Endothelial cell of umbilical vein (primary cell): ENCODE measurements at regions not wholly inside any gene's neighbourhood (a gene's known extent, or its start where the extent isn't known, plus 50 kb on each side); places are given as distances from the start of the nearest gene placed in this dataset.

Source experiments
- BruUV-seq: library from RNA; stranded (reverse); fragments of 400-500 nt; replicated peaks from 2 replicates; lab custom pipeline; 2021; lab: Mats Ljungman, UMichigan
- CTCF ChIA-PET: fragments of 300-600, 350-600 bp; sonication (Branson Sonifier 250); formaldehyde crosslinking; loops from one replicate; lab custom pipeline; 2021; ENCODE audit warnings: antibody characterized with exemption, inconsistent platforms; lab: Charles Lee
- POLR2A ChIA-PET: fragments of 300-600, 350-600 bp; sonication (Branson Sonifier 250); formaldehyde crosslinking; loops from one replicate; lab custom pipeline; 2021; ENCODE audit warnings: antibody characterized with exemption, inconsistent platforms; lab: Charles Lee
- DNase-seq: peaks from one replicate; pipeline ENCODE4 v3.0.0-alpha.2; 2011; ENCODE audit warnings: low read depth, low spot score
- FAIRE-seq: peaks from 2 replicates; lab custom pipeline; 2011; peaks lifted over from hg19 to GRCh38; lab: Jason Lieb, UNC
- H2AFZ ChIP-seq: 2 replicates; pipeline ENCODE4 v1.6.0; 2012; ENCODE audit warnings: low read depth, low read length, control low read depth, inconsistent platforms
- H3K27ac ChIP-seq: 2 replicates; pipeline ENCODE4 v1.5.1; 2011; ENCODE audit warnings: low read depth, mild to moderate bottlenecking, control low read depth, low read length, moderate library complexity; ENCODE audit not compliant: insufficient read depth
- H3K27me3 ChIP-seq, 2 experiments: 2 replicates each; pipeline versions ENCODE4 v1.6.0 to v1.6.1; 2011; ENCODE audit warnings: low read length in 2 of 2, mixed read lengths in 1 of 2; ENCODE audit not compliant: control insufficient read depth in 2 of 2, insufficient read depth in 2 of 2
- H3K36me3 ChIP-seq, 2 experiments: 2 replicates in 1 of 2; 3 replicates in 1 of 2; pipeline ENCODE4 v1.5.1; 2011; ENCODE audit warnings: low read length in 2 of 2, mild to moderate bottlenecking in 1 of 2, moderate library complexity in 1 of 2; ENCODE audit not compliant: control insufficient read depth in 2 of 2, insufficient read depth in 2 of 2; ENCODE audit errors: extremely low read depth in 1 of 2
- H3K4me1 ChIP-seq: 3 replicates; pipeline ENCODE4 v1.5.1; 2011; ENCODE audit warnings: mild to moderate bottlenecking, low read length; ENCODE audit not compliant: control insufficient read depth, insufficient read depth; ENCODE audit errors: extremely low read depth
- H3K4me2 ChIP-seq: 2 replicates; pipeline ENCODE4 v1.6.1; 2011; ENCODE audit warnings: low read length, control low read depth, mixed read lengths; ENCODE audit not compliant: insufficient read depth
- H3K4me3 ChIP-seq, 3 experiments: fragments of 200-600 bp in 1 of 3; sonication (generic), shearing (Covaris generic) in 1 of 3; replicated peaks in 1 of 3; 2 replicates each; pipeline ENCODE4 v1.5.1; 2011 to 2016; ENCODE audit warnings: control low read depth in 3 of 3, low read length in 3 of 3, mild to moderate bottlenecking in 2 of 3, inconsistent platforms in 1 of 3, low read depth in 1 of 3, moderate library complexity in 1 of 3; ENCODE audit not compliant: insufficient read depth in 1 of 3
- H3K79me2 ChIP-seq: 2 replicates; pipeline ENCODE4 v1.6.0; 2012; ENCODE audit warnings: low read length, inconsistent platforms; ENCODE audit not compliant: control insufficient read depth, insufficient read depth
- H3K9ac ChIP-seq: replicated peaks from 2 replicates; pipeline ENCODE3; 2011; ENCODE audit warnings: low read length, control low read depth; ENCODE audit not compliant: insufficient read depth; ENCODE audit errors: extremely low read depth
- H3K9me1 ChIP-seq: replicated peaks from 3 replicates; pipeline ENCODE4 v1.6.0; 2011; ENCODE audit warnings: mild to moderate bottlenecking, low read length; ENCODE audit not compliant: control insufficient read depth, insufficient read depth; ENCODE audit errors: extremely low read depth
- H3K9me3 ChIP-seq: replicated peaks from 2 replicates; pipeline ENCODE4 v1.5.1; 2012; ENCODE audit warnings: low read length, inconsistent platforms; ENCODE audit not compliant: control insufficient read depth, insufficient read depth
- H4K20me1 ChIP-seq: replicated peaks from 2 replicates; pipeline ENCODE3; 2011; ENCODE audit warnings: mild to moderate bottlenecking, low read length; ENCODE audit not compliant: control insufficient read depth, insufficient read depth; ENCODE audit errors: extremely low read depth
- EZH2 ChIP-seq: IDR thresholded peaks from 2 replicates; pipeline ENCODE4 v1.6.1; 2012; ENCODE audit warnings: borderline replicate concordance, low read depth, mild to moderate bottlenecking, moderate library complexity, low read length, inconsistent platforms; ENCODE audit not compliant: severe bottlenecking
- FOS ChIP-seq: IDR thresholded peaks from 2 replicates; pipeline ENCODE4 v1.6.1; 2011; ENCODE audit warnings: mild to moderate bottlenecking, low read length, moderate library complexity, borderline replicate concordance; ENCODE audit not compliant: insufficient read depth
- GATA2 ChIP-seq: IDR thresholded peaks from 2 replicates; pipeline ENCODE4 v1.7.0; 2011; ENCODE audit warnings: low read depth, mild to moderate bottlenecking, moderate library complexity, mixed read lengths, low read length; ENCODE audit not compliant: insufficient read length, insufficient read depth
- JUN ChIP-seq: IDR thresholded peaks from 2 replicates; pipeline ENCODE4 v1.6.1; 2011; ENCODE audit warnings: borderline replicate concordance, low read depth; ENCODE audit not compliant: insufficient read length, insufficient read depth
- MYC ChIP-seq: IDR thresholded peaks from one replicate; pipeline ENCODE4 v1.6.1; 2011; ENCODE audit warnings: mild to moderate bottlenecking, low read depth, low read length
- POLR2A ChIP-seq: IDR thresholded peaks from 2 replicates; pipeline ENCODE4 v1.6.1; 2012; ENCODE audit warnings: low read depth, mild to moderate bottlenecking, control low read depth, low read length
- POLR2AphosphoS5 ChIP-seq: IDR thresholded peaks from 2 replicates; pipeline ENCODE4 v1.6.1; 2012; ENCODE audit warnings: low read depth, mild to moderate bottlenecking, control low read depth, low read length, moderate library complexity; ENCODE audit not compliant: insufficient read depth
- dilution Hi-C: fragments of 300-500 bp; cut with MboI; formaldehyde crosslinking; loops from one replicate; pipeline ENCODE4 v1.15.0; 2019; ENCODE audit warnings: low sequenced_read_pairs; ENCODE audit not compliant: extremely low pct_ligation_motif_present
- intact Hi-C: fragments of 100-400 bp; cut with micrococcal nuclease; formaldehyde crosslinking; loops from one replicate; pipeline ENCODE4 v1.10.0; 2022
- TF ChIP-seq, protein P1 (sequence below): IDR thresholded peaks from 2 replicates; pipeline ENCODE4 v1.6.1; 2011; ENCODE audit not compliant: insufficient read depth, insufficient read length
- TF ChIP-seq, protein P2 (sequence below), 2 donors: IDR thresholded peaks; 1 replicate in 1 of 2; 2 replicates in 1 of 2; pipeline ENCODE4 v1.5.1; 2011; ENCODE audit warnings: low read length in 2 of 2, mild to moderate bottlenecking in 2 of 2, moderate library complexity in 2 of 2, control low read depth in 1 of 2, inconsistent platforms in 1 of 2, low read depth in 1 of 2; ENCODE audit not compliant: insufficient read depth in 1 of 2; ENCODE audit errors: extremely low read depth in 1 of 2

DNA sequence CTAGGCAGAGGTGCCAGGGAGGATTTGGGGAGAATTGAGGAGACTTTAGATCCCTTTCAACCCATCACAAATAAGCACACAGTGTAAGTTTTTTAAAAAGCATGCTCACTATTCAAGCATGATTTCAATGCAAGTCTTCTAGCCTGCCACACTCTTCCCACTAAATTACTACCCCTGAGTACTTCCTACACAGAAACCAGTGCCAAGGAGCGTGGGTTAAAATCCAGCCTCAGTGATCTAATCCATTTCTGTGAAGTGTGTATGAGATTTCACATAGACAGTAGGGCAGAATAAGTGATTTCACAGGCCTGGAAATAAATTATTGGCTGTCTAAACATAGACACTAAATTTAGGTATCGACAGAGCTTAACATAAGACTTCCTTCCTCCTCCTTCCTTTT lies 142.9 kb upstream of the ATP1B1 start:
- no peak for FAIRE-seq
- no peak for DNase-seq
- ChIA-PET CTCF (no interaction called here), POLR2A (no interaction called here)
- dilution Hi-C loops = no loop called here
- Histone ChIP-seq H3K36me3 (no peaks in the 10 kb centered on the region), H3K4me2 (no peak overlapping the region), H4K20me1 (no peaks in the 10 kb centered on the region), H3K79me2 (no peaks in the 10 kb centered on the region), H3K9me1 (no peaks in the 10 kb centered on the region), H3K4me1 (peaks cover 6% of the 10 kb centered on the region), H3K4me3 (no peak overlapping the region), H3K9ac (no peak overlapping the region), H3K27me3 (no peaks in the 10 kb centered on the region), H3K27ac (no peak overlapping the region), H2AFZ (no peak overlapping the region), H3K9me3 (no peaks in the 10 kb centered on the region)
- no TSS peak for BruUV-seq
- intact Hi-C loops = no loop called here
- TF ChIP-seq POLR2AphosphoS5 (no peak), FOS (no peak), EZH2 (no peak), POLR2A (no peak), GATA2 (no peak), MYC (no peak), JUN (no peak)
- TF ChIP-seq, protein P1, sequence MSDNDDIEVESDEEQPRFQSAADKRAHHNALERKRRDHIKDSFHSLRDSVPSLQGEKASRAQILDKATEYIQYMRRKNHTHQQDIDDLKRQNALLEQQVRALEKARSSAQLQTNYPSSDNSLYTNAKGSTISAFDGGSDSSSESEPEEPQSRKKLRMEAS = no peak

GRCh38 chr1:168964478-168964877 lies 142.0 kb upstream of the ATP1B1 start:
- Histone ChIP-seq H3K9me1 (no peaks in the 10 kb centered on the region), H3K9ac (no peak overlapping the region), H3K36me3 (no peaks in the 10 kb centered on the region), H3K27ac (no peak overlapping the region), H3K27me3 (no peaks in the 10 kb centered on the region), H3K79me2 (no peaks in the 10 kb centered on the region), H3K4me1 (peaks cover 6% of the 10 kb centered on the region), H3K4me2 (no peak overlapping the region), H2AFZ (no peak overlapping the region), H3K9me3 (no peaks in the 10 kb centered on the region), H3K4me3 (no peak overlapping the region), H4K20me1 (no peaks in the 10 kb centered on the region)
- no peak for TF ChIP-seq FOS
- TF ChIP-seq GATA2 = no peak
- no peak for TF ChIP-seq POLR2AphosphoS5
- no peak for TF ChIP-seq JUN
- TF ChIP-seq, protein P1 = no peak
- TF ChIP-seq, protein P2, sequence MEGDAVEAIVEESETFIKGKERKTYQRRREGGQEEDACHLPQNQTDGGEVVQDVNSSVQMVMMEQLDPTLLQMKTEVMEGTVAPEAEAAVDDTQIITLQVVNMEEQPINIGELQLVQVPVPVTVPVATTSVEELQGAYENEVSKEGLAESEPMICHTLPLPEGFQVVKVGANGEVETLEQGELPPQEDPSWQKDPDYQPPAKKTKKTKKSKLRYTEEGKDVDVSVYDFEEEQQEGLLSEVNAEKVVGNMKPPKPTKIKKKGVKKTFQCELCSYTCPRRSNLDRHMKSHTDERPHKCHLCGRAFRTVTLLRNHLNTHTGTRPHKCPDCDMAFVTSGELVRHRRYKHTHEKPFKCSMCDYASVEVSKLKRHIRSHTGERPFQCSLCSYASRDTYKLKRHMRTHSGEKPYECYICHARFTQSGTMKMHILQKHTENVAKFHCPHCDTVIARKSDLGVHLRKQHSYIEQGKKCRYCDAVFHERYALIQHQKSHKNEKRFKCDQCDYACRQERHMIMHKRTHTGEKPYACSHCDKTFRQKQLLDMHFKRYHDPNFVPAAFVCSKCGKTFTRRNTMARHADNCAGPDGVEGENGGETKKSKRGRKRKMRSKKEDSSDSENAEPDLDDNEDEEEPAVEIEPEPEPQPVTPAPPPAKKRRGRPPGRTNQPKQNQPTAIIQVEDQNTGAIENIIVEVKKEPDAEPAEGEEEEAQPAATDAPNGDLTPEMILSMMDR (IDR thresholded peaks at IDR 0.05; ENCODE audit: extremely low read depth in 1 of 2, insufficient read depth in 1 of 2, low read depth in 1 of 2, low read length in 2 of 2) = no peak
- TF ChIP-seq POLR2A = no peak
- TF ChIP-seq EZH2 = no peak
- no peak for TF ChIP-seq MYC
- dilution Hi-C loops (no loop called here), intact Hi-C loops (no loop called here)
- BruUV-seq = no TSS peak
- ChIA-PET CTCF (no interaction called here), POLR2A (no interaction called here)
- no peak for FAIRE-seq
- DNase-seq = no peak
